ENCODE measurements at regions not wholly inside any gene's neighbourhood (a gene's known extent, or its start where the extent isn't known, plus 50 kb on each side); places are given as distances from the start of the nearest gene placed in this dataset.

DNA sequence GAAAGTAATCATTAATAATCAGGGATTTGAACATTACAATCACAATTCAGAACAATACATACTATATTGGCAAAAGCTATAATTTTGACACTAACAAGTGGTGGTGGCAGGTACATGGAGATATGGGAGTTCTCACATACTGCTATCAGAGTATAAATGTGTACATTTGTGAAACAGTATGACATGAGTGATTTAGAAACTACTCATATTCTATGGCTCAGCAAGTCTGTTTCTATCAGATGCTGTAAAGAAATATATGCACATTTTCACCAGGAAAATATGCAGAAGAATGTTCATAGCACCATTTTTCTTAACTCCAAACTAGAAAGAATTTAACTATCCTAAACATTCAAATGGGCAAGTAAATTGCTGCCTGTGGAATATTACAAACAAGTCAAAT is 620.0 kb downstream of the SH2D4B start:
- H3K23me2 ChIP-seq (ENCODE audit: low read depth, low read length), result no peaks in the 10 kb centered on the region
- H3K14ac ChIP-seq (ENCODE audit: insufficient read length), result no peak overlapping the region
- no peak overlapping the region for H3K23ac ChIP-seq (ENCODE audit: insufficient read length)
- no peak overlapping the region for H2BK12ac ChIP-seq (ENCODE audit: low read depth, low read length)
- H3K56ac ChIP-seq (replicated peaks; ENCODE audit: insufficient read length, low read depth, low read length), result no peak overlapping the region
- no peak overlapping the region for H4K91ac ChIP-seq (replicated peaks; ENCODE audit: insufficient read length, low read length)
- ChIA-PET CTCF (ENCODE audit: partially characterized antibody) (interaction anchor here (2.4 kb wide), 1 partner anchor 22 kb away, joined by 12 read pairs; no protein-coding TSS in a partner anchor), POLR2A (ENCODE audit: partially characterized antibody) (no interaction called here)
- H3K27me3 ChIP-seq (replicated peaks in 1 of 4; ENCODE audit: control insufficient read depth in 3 of 4, extremely low read depth in 1 of 4, insufficient read depth in 3 of 4, low read length in 3 of 4), result no peaks in the 10 kb centered on the region
- H3K9ac ChIP-seq (replicated peaks in 1 of 4; ENCODE audit: extremely low read depth in 1 of 4, low read depth in 3 of 4, low read length in 3 of 4), result no peak overlapping the region
- no peak overlapping the region for H2AFZ ChIP-seq (ENCODE audit: low read length)
- H3K4me1 ChIP-seq (replicated peaks in 1 of 4; ENCODE audit: control insufficient read depth in 3 of 4, insufficient read depth in 4 of 4, low read length in 3 of 4), result no peaks in the 10 kb centered on the region
- H3K4ac ChIP-seq (replicated peaks; ENCODE audit: insufficient read length, low read depth, low read length), result no peak overlapping the region
- H3K18ac ChIP-seq (ENCODE audit: extremely low read depth, low read length), result no peak overlapping the region
- no peak overlapping the region for H2BK15ac ChIP-seq (ENCODE audit: low read length)
- H2BK5ac ChIP-seq (ENCODE audit: low read depth, low read length), result no peak overlapping the region
- no peaks in the 10 kb centered on the region for H3K79me2 ChIP-seq (ENCODE audit: control insufficient read depth in 1 of 2, insufficient read depth in 2 of 2, low read length in 2 of 2)
- no peaks in the 10 kb centered on the region for H3K79me1 ChIP-seq (ENCODE audit: low read depth, low read length)
- no peaks in the 10 kb centered on the region for H3K36me3 ChIP-seq (ENCODE audit: control insufficient read depth in 2 of 4, insufficient read depth in 4 of 4, low read length in 3 of 4)
- FAIRE-seq (no peak), DNase-seq (ENCODE audit: low read depth in 1 of 2, low spot score in 2 of 2) (no peak)
- no peak overlapping the region for H2BK120ac ChIP-seq (replicated peaks; ENCODE audit: low read depth, low read length)
- TF ChIP-seq RFX5 (IDR thresholded peaks at IDR 0.05; ENCODE audit: borderline replicate concordance, low read depth, low read length) (no peak), POLR2AphosphoS5 (IDR thresholded peaks at IDR 0.05; ENCODE audit: low read depth, low read length) (no peak)
- H4K8ac ChIP-seq (ENCODE audit: extremely low read depth, insufficient read depth, low read length), result no peak overlapping the region
- no peak overlapping the region for H4K5ac ChIP-seq (ENCODE audit: insufficient read length, low read depth, low read length)
- H4K20me1 ChIP-seq (replicated peaks in 1 of 2; ENCODE audit: control insufficient read depth in 1 of 2, insufficient read depth in 2 of 2, low read length in 2 of 2), result no peaks in the 10 kb centered on the region
- H3K4me2 ChIP-seq (ENCODE audit: insufficient read depth in 1 of 2, low read depth in 2 of 2, low read length in 2 of 2), result no peak overlapping the region
- no peak overlapping the region for H2BK20ac ChIP-seq (ENCODE audit: low read length)
- no peak overlapping the region for H3K4me3 ChIP-seq (ENCODE audit: extremely low read depth in 1 of 4, insufficient read depth in 2 of 4, low read depth in 3 of 4, low read length in 4 of 4)
- no peak overlapping the region for H3K27ac ChIP-seq (ENCODE audit: low read depth, low read length)
- H2AK5ac ChIP-seq (ENCODE audit: low read depth, low read length), result no peak overlapping the region
- no peaks in the 10 kb centered on the region for H3K9me3 ChIP-seq (ENCODE audit: insufficient read depth in 2 of 2, low read depth in 1 of 2, low read length in 1 of 2)
